GM19438 (cell line): ENCODE measurements at regions not wholly inside any gene's neighbourhood (a gene's known extent, or its start where the extent isn't known, plus 50 kb on each side); places are given as distances from the start of the nearest gene placed in this dataset.

ENCODE experiments used
- ATAC-seq: cut with Tn5 transposase; IDR thresholded peaks from one replicate; pipeline ENCODE4 v1.9.1; 2021; ENCODE audit warnings: low read depth; ENCODE audit not compliant: unreplicated experiment

DNA sequence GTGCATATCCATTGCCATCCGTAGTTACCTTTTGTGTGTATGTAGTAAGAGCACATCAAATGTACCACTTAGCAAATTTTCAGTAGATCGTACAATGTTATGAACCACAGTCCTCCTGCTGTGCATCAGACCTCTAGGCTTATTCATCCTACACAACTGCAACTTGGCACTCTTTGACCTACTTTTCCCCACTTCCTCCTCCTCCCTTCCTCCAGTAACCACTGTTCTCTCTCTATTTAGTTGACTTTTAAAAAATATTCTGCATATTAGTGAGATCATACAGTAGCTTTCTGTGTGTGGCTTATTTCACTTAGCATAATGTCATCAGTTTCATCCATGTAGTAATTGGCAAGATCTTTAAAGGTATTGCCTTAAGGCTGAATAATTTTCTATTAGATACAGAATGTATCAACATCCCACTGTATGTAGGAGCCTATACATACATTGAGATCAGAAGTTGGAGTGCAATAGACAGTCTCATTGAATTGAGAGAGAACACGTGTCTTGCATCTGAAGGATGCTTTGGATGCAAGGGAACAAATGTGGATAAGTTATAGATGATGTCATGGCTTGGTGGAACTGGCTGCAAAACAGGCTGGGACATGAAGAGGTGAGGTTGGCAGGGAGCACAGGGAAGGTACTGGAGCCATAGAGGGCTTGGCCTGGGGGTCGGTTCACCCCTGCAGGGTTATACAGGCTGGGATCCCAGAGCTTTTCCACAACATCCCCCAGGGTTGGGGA, 83.0 kb upstream of the FAM180A start:
- ATAC-seq = no peak

- ATAC-seq = no peak
Observed at GRCh38 chr7:135828604-135829003, 80.0 kb upstream of the FAM180A start.

DNA sequence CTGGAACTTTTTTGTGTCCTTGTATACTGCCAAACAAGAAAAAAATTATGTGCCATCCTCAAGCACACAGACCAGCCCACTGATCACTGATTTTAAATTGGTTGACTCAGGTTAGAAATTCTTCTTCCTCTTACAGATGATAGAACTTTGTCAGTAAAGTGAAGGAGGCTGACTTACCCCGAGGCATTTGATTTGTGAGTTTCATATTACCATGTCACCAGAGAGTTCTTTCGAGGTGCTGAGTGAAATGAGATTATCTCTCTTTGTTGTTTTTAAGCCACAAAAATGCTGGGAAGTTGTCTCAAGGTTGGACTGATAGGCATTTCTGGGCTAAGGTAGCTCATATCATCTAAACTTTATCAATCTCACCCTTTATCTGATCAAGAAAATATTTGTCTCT, 78.8 kb upstream of the FAM180A start:
- ATAC-seq = no peak

DNA sequence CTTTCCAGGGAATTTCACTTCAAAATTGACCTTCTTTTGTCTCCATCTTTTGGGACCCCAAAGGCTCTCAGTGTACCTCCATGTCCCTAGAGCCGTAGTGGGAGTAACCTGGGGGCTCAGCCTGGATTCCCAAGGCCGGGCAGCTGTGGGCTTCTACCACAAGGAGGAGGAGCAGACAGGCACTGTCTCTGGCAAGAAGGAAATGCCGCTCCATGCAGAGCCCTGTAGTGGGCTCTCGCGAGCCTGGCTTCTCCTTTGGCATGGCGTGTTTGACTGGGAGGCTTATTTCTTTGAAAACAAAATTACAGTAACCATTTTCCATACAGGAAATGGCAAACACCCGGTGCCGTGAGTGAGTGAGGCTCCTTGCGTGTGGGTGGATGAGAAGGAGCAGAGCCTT, 76.8 kb upstream of the FAM180A start:
- no peak for ATAC-seq

GRCh38 chr7:135822376-135822775, 73.8 kb upstream of the FAM180A start:
- no peak for ATAC-seq

DNA sequence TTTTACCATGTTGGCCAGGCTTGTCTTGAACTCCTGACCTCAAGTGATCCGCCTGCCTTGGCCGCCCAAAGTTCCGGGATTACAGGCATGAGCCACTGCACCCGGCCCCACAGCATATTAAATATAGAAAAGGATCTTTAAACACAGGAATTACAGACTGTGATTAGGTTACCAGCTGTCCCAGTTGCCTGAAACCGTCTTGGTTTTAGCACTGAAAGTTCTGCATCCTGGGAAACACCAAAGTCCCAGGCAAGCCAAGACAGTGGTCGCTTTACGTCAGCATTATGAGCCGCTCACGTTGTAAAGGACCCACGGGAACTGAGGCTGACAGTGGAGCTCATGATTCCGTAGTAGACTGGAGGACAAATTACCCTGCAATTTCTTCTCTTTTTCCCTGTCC, 69.0 kb upstream of the FAM180A start:
- no peak for ATAC-seq

DNA sequence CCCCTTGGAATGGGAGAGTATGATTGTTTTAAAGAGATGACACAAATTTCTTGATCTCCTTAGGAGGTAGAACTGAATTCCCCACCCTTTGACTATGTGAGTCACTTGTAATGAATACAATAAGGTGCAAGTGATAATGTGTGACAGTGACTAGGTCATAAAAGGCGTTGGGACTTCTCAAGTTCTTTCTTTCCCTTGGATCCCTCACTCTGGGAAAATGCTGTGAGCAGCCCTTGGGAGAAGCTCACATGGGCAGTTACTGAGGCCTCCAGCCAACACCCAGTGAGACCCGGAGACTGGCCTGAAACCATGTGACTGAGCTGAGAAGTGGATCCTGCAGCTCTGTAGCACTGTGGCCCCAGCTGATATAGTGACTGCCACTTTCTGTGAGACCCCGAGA, 66.4 kb upstream of the FAM180A start:
- ATAC-seq = no peak

DNA sequence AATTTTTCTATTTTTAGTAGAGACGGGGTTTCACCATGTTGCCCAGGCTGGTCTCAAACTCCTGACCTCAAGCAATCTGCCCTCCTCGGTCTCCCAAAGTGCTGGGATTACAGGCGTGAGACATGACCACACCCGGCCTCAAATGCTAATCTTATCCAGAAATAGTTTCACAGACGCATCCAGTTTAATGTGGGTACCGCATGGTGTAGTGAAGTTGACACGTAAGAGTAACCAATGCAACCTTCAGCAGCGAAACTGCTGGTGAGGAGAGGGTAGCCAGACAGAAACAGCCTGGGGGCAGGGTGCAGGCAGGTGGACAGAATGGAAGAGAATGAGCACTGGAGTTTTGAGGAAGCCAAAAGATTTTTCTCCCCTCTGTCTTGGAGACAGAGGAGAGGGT, 63.5 kb upstream of the FAM180A start:
- no peak for ATAC-seq

GRCh38 chr7:135811506-135811905, 62.9 kb upstream of the FAM180A start:
- no peak for ATAC-seq

DNA sequence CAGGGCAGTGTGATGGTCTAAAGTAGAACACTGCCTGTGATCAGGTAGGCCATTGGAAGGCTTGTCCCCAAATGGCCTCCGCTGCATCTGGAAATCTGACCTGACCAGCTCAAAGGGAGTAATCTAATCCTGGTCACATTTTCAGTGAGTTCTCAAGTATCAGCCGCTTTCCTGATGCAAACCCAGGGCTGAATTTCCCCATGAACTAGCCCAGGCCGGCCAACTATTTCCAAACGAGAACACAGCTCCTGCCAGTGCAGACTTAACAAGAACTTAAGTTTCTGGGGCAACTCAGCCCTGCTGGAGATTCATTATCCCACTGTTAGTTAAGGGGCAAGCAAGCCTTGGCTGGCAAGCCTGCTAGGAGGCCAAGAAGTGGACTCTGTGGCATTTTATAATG, 59.6 kb upstream of the FAM180A start:
- ATAC-seq = no peak

GRCh38 chr7:135803143-135803542, 54.5 kb upstream of the FAM180A start:
- ATAC-seq = no peak

DNA sequence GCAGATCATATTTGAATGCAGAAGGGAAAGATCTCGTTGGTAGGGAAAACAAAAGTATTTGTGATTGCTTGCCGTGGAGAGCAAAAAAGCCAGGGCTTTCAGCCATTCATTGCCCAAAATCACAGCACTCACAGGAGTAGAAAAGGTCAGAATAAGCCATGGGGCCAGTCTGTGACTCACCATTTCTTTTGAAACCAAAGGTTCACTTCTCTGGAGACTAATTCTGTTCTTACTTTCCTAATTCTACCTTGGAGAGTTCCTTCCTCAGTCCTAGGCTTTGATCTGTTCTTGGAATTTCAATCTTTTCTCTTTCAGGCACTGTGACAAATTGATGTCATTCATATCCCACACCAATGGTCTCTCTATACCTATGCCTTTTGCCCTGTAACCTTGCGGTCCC, 54.1 kb upstream of the FAM180A start:
- no peak for ATAC-seq

DNA sequence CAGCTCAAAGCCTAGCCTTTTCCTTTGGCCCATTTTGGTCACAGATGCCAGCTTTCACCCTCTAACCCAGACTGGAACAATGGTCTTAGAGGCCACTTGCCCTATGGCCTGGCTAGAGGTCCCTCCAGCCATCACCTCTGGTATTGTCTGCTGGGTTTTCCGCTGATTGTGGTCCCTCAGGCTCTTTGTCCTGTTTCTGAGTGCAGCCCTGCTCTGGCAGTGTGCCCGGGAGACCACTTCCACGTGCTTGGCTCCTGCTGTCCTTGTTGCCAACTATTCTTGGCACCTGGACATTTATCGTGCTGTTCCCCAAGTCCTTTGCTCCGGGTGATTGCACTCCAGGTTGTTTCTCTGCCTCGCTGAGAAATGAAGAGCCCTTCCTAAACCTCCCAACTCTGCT, 53.3 kb upstream of the FAM180A start:
- no peak for ATAC-seq

- no peak for ATAC-seq
Observed at GRCh38 chr7:135801045-135801693, 52.6 kb upstream of the FAM180A start.

GRCh38 chr7:135800560-135800959, 51.9 kb upstream of the FAM180A start:
- no peak for ATAC-seq

DNA sequence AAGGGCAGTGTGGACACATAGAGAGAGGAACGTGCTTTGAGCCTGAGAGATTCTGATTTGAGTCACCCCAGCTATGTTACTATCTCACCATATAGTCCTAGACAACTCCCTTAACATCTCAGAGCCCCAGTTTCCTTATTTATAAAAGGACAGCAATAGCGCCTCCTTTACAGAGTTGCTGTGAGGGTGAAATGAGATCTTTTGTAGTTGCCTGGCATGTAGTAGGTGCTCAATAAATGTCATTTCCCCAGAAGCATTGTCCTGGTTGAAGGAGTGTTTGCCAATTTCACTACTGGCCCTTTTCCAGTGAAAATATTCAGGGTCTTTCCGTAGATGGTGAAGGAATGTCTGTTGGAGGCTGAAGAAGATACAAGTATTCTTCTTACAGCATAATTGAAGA, 51.3 kb upstream of the FAM180A start:
- no peak for ATAC-seq
